Heart left ventricle (tissue), 16 donors: ENCODE measurements at regions not wholly inside any gene's neighbourhood (a gene's known extent, or its start where the extent isn't known, plus 50 kb on each side); places are given as distances from the start of the nearest gene placed in this dataset.
"Not testable (repeated sequence)": the region's sequence is repeated elsewhere in the genome, so short reads cannot be mapped to it uniquely, and the experiment has no call there.

Experiments used
- ATAC-seq, 4 donors: fragments of 200-7000 bp; cut with Tn5 transposase; one replicate each; pipeline ENCODE4 v1.9.1; 2020 to 2022; ENCODE audit warnings: moderate library complexity in 4 of 4, mild to moderate bottlenecking in 3 of 4, moderate number of reproducible peaks in 1 of 4
- DNase-seq, 5 donors: peaks; one replicate each; pipeline ENCODE4 v3.0.0-alpha.2; 2020
- H3K27ac ChIP-seq, 12 donors: fragments of 200-600 bp; sonication (generic) in 4 of 12; one replicate each; pipeline versions ENCODE4 v1.5.0 to v1.8.0; 2016 to 2022; ENCODE audit warnings: mild to moderate bottlenecking in 2 of 12
- H3K27me3 ChIP-seq, 9 donors: fragments of 200-600 bp; sonication (generic) in 2 of 9; one replicate each; pipeline versions ENCODE4 v1.5.1 to v1.8.0; 2016 to 2022; ENCODE audit warnings: mild to moderate bottlenecking in 3 of 9
- H3K36me3 ChIP-seq, 9 donors: fragments of 200-600 bp; sonication (generic) in 2 of 9; one replicate each; pipeline versions ENCODE4 v1.5.0 to v1.8.0; 2018 to 2022; ENCODE audit warnings: mild to moderate bottlenecking in 2 of 9
- H3K4me1 ChIP-seq, 12 donors: fragments of 200-600 bp; sonication (generic) in 4 of 12; one replicate each; pipeline versions ENCODE4 v1.5.0 to v1.8.0; 2016 to 2022; ENCODE audit warnings: mild to moderate bottlenecking in 3 of 12
- H3K4me3 ChIP-seq, 12 donors: fragments of 200-600 bp; sonication (generic) in 4 of 12; one replicate each; pipeline versions ENCODE4 v1.5.0 to v1.8.0; 2017 to 2022; ENCODE audit warnings: mild to moderate bottlenecking in 9 of 12, moderate library complexity in 4 of 12
- H3K9me3 ChIP-seq, 12 donors: fragments of 200-600 bp; sonication (generic) in 4 of 12; one replicate each; pipeline versions ENCODE4 v1.5.0 to v1.8.0; 2016 to 2022; ENCODE audit warnings: mild to moderate bottlenecking in 1 of 12
- CTCF ChIP-seq, 12 donors: fragments of 200-600 bp; sonication (generic) in 4 of 12; IDR thresholded peaks; one replicate each; pipeline versions ENCODE4 v1.5.0 to v1.8.0; 2018 to 2022; ENCODE audit warnings: antibody characterized with exemption in 12 of 12, mild to moderate bottlenecking in 5 of 12
- POLR2A ChIP-seq, 2 donors: fragments of 450-650 bp; IDR thresholded peaks; one replicate each; pipeline ENCODE4 v1.6.1; 2017; ENCODE audit warnings: antibody characterized with exemption in 2 of 2, mild to moderate bottlenecking in 2 of 2, moderate library complexity in 2 of 2
- WGBS, 4 donors: extraction: QIAGEN DNeasy Blood & Tissue Kit in 2 of 4; methylation state at CpG; one replicate each; pipeline versions ENCODE4 v1.1.5 to v1.1.7; 2013 to 2018; 5-methylcytosine and 5-hydroxymethylcytosine counted together
- intact Hi-C, 10 donors: fragments of 100-400 bp; cut with DNase I; formaldehyde crosslinking; loops; one replicate each; pipeline versions ENCODE4 v1.11.1 to v1.14.2; 2022
- donor health status: ischemic (EF 13 %, LVEDD 7.1; RV severe dilation, severe dysfunction).
- donor health status: healthy with polysubstance abuse.
- donor health status: DM: no; HTN: yes; CAD: no.
- donor health status: DM: no; HTN: no; CAD: no.
- donor health status: ischemic (EF 25% LVEDD 6.9; RV normal size, moderate dysfunction).
- donor health status: ischemic (EF 25% LVEDD 5.7; RV mildly dilated, moderate dysfunction).
- donor health status: healthy.
- donor health status: DM: yes; HTN: yes; CAD: no.
- donor health status: ischemic (EF 35%, LVEDD 5.7; RV mildly dilated, moderate dysfunction).
- donor health status: nonischemic (EF 11% LVEDD 7.7; RV severe dilation, severe dysfunction).
- donor health status: DM: yes; HTN: yes; CAD: no.
- donor health status: PGD.
- donor health status: ischemic (EF 29% LVEDD 5.4; RV normal size, mild dysfunction).
- donor health status: nonischemic (EF 23%, LVEDD 6.1; RV moderate dilation, normal function).

GRCh38 chr15:45821390-45821789 is 186.6 kb downstream of the SQOR start:
- Histone ChIP-seq H3K36me3 (no peaks in the 10 kb centered on the region), H3K4me1 (no peaks in the 10 kb centered on the region), H3K27me3 (peaks cover 0 to 3% (median 0%) of the 10 kb centered on the region in 9 donors), H3K9me3 (peaks cover 0 to 5% (median 0%) of the 10 kb centered on the region in 12 donors), H3K27ac (no peak overlapping the region), H3K4me3 (no peak overlapping the region)
- no peak for DNase-seq
- 77 to 88% (median 78%) methylated on average over 3 of the region's 3 CpGs for WGBS, 4 donors
- intact Hi-C loops, result no loop called here
- TF ChIP-seq POLR2A (IDR thresholded peaks at IDR 0.05) (no peak), CTCF (IDR thresholded peaks at IDR 0.05) (no peak)
- ATAC-seq, result no peak

GRCh38 chr15:45822968-45823367 is 188.1 kb downstream of the SQOR start:
- H3K9me3 ChIP-seq, ATAC-seq, intact Hi-C loops, H3K4me3 ChIP-seq, H3K36me3 ChIP-seq, H3K27ac ChIP-seq, DNase-seq, H3K4me1 ChIP-seq, H3K27me3 ChIP-seq: not testable (repeated sequence)
- 80 to 90% (median 85%) methylated on average over 4 of the region's 4 CpGs for WGBS, 4 donors

GRCh38 chr15:45827275-45827674 is 192.4 kb downstream of the SQOR start:
- WGBS, 4 donors, result 50 to 60% (median 58%) methylated on average over 4 of the region's 4 CpGs
- DNase-seq, result no peak
- Histone ChIP-seq H3K4me1 (no peaks in the 10 kb centered on the region), H3K36me3 (no peaks in the 10 kb centered on the region), H3K27me3 (peaks cover 0 to 3% (median 0%) of the 10 kb centered on the region in 9 donors), H3K4me3 (no peak overlapping the region), H3K27ac (no peak overlapping the region), H3K9me3 (no peaks in the 10 kb centered on the region)
- TF ChIP-seq CTCF (IDR thresholded peaks at IDR 0.05) (no peak), POLR2A (IDR thresholded peaks at IDR 0.05) (no peak)
- intact Hi-C loops, result no loop called here
- no peak for ATAC-seq

GRCh38 chr15:45827766-45828165 is 192.9 kb downstream of the SQOR start:
- no peak overlapping the region for H3K4me3 ChIP-seq
- no peaks in the 10 kb centered on the region for H3K36me3 ChIP-seq
- intact Hi-C loops, result no loop called here
- DNase-seq (no peak), ATAC-seq (no peak)
- no peak overlapping the region for H3K27ac ChIP-seq
- no peaks in the 10 kb centered on the region for H3K9me3 ChIP-seq
- no peaks in the 10 kb centered on the region for H3K4me1 ChIP-seq
- peaks cover 0 to 3% (median 0%) of the 10 kb centered on the region in 9 donors for H3K27me3 ChIP-seq
- 82 to 83% (median 83%) methylated on average over 4 of the region's 4 CpGs for WGBS, 4 donors
- TF ChIP-seq POLR2A (IDR thresholded peaks at IDR 0.05), result no peak
- no peak for TF ChIP-seq CTCF (IDR thresholded peaks at IDR 0.05)
